Activated T-helper 1 cell treated with anti-CD3 and anti-CD28 coated beads, Interleukin-12 subunit alpha, Interleukin-12 subunit beta, Interleukin-2, Interleukin-4 antibody, amounts not matched to agents 30 ng/mL and 10 ng/mL and 1 ng/mL, durations not matched to agents 14 hours and 24 hours and 36 hours (primary cell): ENCODE measurements at regions not wholly inside any gene's neighbourhood (a gene's known extent, or its start where the extent isn't known, plus 50 kb on each side); places are given as distances from the start of the nearest gene placed in this dataset.

Source experiments
- DNase-seq: peaks from one replicate; pipeline ENCODE4 v3.0.0; 2021; ENCODE audit warnings: low spot score
- H3K27ac Mint-ChIP-seq: one replicate; pipeline ENCODE4 v1.8.0; 2021; ENCODE audit warnings: mild to moderate bottlenecking, mixed read lengths
- H3K27me3 Mint-ChIP-seq: one replicate; pipeline ENCODE4 v1.8.0; 2022; ENCODE audit warnings: mild to moderate bottlenecking, moderate library complexity, mixed read lengths; ENCODE audit not compliant: insufficient read depth
- H3K36me3 Mint-ChIP-seq: one replicate; pipeline ENCODE4 v1.8.0; 2021; ENCODE audit warnings: low read depth, mixed read lengths
- H3K4me1 Mint-ChIP-seq: one replicate; pipeline ENCODE4 v1.8.0; 2021; ENCODE audit warnings: low read depth, mixed read lengths
- H3K4me3 Mint-ChIP-seq: one replicate; pipeline ENCODE4 v1.8.0; 2021; ENCODE audit warnings: mild to moderate bottlenecking, moderate library complexity, mixed read lengths
- H3K9me3 Mint-ChIP-seq: one replicate; pipeline ENCODE4 v1.8.0; 2021; ENCODE audit warnings: mixed read lengths
- intact Hi-C: fragments of 100-400 bp; cut with micrococcal nuclease; formaldehyde crosslinking; loops from one replicate; pipeline ENCODE4 v1.15.1; 2024

DNA sequence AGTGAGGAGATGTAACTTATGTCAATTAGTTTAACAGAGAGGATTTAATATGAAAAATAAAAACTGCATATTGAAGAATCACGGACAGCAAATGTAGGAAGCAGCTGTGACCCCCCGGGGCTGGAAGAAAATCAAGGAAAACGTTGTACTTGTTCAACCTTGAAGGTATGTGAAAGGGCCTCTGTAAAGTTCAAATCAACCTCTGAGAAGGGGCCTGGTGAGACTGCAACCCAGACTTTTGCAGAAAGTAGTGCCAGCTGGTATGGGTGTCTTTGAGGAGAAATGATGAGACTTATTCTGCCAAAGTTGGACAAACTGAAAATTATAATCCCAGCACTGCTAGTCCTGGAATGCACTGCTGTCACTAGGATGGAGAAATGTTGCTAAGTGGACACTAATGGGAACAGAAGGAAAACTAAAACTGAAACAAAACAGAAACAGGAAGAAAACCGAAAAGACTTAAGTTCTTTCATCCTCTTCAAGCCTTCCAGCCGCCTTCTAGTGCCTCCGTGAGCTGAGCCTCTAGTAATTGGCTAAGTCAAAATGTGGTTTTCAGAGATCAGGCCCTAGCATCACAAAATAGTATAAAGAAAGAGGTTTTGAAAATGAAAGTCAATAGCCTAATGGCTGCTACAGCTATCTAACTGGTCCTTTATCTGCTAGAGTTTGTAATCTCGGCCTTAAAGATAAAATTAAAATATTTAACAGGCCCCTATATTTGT is 253.7 kb upstream of the SORCS1 start:
- Mint-ChIP-seq H3K4me1 (no peaks in the 10 kb centered on the region), H3K36me3 (no peaks in the 10 kb centered on the region), H3K27me3 (no peaks in the 10 kb centered on the region), H3K4me3 (no peak overlapping the region), H3K27ac (no peak overlapping the region), H3K9me3 (no peaks in the 10 kb centered on the region)
- DNase-seq = no peak
- intact Hi-C loops = no loop called here

DNA sequence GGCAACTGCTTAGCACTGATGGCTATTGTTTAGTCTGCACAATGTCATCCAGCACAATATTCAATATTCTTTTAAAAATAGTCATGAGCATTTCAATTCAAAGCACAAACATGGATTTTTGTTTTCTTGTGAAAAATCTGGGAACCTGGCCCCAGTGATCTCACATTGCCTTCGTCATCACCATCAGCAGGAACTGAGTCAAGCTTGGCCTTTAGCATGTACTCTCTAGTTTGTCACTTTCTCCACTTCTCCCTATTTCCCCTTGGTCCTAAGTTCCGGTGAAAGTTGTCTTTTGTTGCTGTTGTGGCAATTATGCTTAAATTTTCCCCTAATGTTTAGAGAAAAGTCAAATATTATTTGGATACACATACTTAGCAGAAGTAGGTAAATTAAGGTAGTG is 252.9 kb upstream of the SORCS1 start:
- no peaks in the 10 kb centered on the region for H3K27me3 Mint-ChIP-seq
- no peaks in the 10 kb centered on the region for H3K9me3 Mint-ChIP-seq
- no peak overlapping the region for H3K27ac Mint-ChIP-seq
- intact Hi-C loops = no loop called here
- no peak for DNase-seq
- no peak overlapping the region for H3K4me3 Mint-ChIP-seq
- no peaks in the 10 kb centered on the region for H3K4me1 Mint-ChIP-seq
- H3K36me3 Mint-ChIP-seq = no peaks in the 10 kb centered on the region

DNA sequence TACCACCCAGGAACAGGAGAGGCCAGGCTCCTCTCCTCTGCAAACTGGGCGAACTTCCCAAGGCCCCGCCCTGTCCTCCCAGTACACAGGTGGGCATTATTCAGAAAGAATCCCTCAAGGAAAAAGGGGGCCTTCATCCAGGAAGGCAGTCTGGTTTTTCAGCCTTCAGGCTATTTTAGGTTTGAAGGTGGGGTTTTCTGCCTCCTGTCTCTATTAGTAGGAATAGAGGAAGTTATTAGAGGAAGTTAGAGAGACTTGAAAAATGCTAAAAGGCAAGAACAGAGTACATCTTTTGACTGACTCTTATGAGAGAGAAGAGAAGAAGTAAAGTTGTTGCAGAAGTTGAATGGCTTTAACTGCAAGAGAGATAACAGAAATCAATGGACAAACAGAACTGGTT is 250.9 kb upstream of the SORCS1 start:
- Mint-ChIP-seq H3K27ac (no peak overlapping the region), H3K36me3 (no peaks in the 10 kb centered on the region), H3K4me3 (no peak overlapping the region), H3K27me3 (no peaks in the 10 kb centered on the region), H3K4me1 (no peaks in the 10 kb centered on the region), H3K9me3 (no peaks in the 10 kb centered on the region)
- intact Hi-C loops = no loop called here
- DNase-seq = no peak

DNA sequence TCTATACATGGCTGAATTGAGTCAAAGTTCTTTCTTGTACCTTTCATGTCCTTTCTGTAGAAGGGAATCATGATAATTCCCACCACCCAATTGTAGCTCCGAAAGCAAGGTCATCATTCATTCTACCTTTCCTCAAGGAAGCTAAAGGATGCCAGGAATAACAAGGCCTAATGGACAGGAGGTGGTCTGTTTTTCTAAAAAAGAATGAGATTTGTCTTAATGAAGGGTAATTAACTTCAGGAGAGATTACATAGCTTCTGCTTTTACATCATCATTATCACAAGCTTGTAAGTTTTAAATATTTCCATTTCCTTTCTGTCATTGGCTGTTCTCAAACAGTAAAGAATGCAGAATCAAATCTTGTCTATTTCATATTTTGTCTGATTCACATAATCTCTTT is 249.5 kb upstream of the SORCS1 start:
- no peaks in the 10 kb centered on the region for H3K9me3 Mint-ChIP-seq
- H3K4me1 Mint-ChIP-seq = no peaks in the 10 kb centered on the region
- intact Hi-C loops = no loop called here
- H3K4me3 Mint-ChIP-seq = no peak overlapping the region
- H3K27me3 Mint-ChIP-seq = no peaks in the 10 kb centered on the region
- no peak for DNase-seq
- no peak overlapping the region for H3K27ac Mint-ChIP-seq
- no peaks in the 10 kb centered on the region for H3K36me3 Mint-ChIP-seq

DNA sequence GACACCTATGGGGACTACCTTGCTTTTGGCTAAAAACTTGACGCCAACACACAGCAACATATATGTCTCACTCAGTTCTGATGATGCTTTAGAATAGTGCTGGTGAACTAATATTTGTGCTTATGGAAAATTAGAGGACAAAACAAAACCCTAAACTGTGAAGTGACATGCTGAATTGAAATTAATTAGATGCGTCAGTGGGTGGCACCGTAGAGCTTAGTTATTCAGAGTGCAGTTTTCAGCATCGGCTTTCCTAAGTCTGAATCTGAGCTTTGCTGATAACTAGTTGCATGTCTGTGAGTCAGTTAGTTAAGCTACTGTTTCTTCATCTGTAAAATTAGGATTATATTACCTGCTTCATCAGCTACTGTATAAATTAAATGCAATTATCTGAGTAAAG is 245.0 kb upstream of the SORCS1 start:
- intact Hi-C loops = no loop called here
- no peaks in the 10 kb centered on the region for H3K4me1 Mint-ChIP-seq
- H3K9me3 Mint-ChIP-seq = no peaks in the 10 kb centered on the region
- DNase-seq = no peak
- no peak overlapping the region for H3K4me3 Mint-ChIP-seq
- no peak overlapping the region for H3K27ac Mint-ChIP-seq
- H3K36me3 Mint-ChIP-seq = no peaks in the 10 kb centered on the region
- H3K27me3 Mint-ChIP-seq = no peaks in the 10 kb centered on the region

DNA sequence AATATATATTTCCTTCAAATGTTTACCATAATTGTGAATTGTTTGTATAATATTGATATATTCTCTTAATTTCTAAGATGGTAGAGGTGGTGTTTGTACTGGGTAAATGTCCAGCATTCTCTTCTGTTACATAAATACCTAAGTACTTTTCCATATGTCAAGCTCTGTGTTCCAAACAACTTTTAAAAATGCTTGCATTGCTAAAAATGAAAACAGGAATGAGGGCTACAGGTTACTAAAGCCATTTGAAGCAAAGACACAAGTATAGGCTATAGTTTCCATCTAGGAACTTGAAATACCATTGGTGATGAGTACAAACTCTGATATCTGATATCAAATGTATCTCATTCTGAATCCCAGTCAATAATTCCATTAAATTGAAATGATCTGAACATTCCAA is 233.6 kb upstream of the SORCS1 start:
- Mint-ChIP-seq H3K9me3 (peaks cover 9% of the 10 kb centered on the region), H3K4me3 (no peak overlapping the region), H3K4me1 (no peaks in the 10 kb centered on the region), H3K27me3 (no peaks in the 10 kb centered on the region), H3K36me3 (no peaks in the 10 kb centered on the region), H3K27ac (no peak overlapping the region)
- DNase-seq = no peak
- intact Hi-C loops = no loop called here

DNA sequence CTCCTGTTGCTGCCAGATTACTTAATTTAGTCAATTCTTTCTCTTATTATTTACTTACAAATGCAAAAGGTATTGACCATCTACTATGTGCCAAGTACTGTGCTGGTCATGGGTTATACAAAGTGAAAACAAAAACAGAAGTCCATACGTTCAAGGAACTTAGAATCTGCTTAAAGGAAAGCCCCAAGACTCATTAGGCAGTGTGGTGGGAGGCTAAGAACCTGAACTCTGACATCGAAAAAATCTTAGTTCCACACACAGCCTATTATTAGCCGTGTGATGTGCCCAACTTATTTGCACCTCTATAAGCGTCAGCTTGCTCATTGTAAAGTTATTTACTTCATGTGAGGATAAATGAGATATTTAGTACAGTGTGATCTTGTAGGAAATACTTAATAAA is 227.4 kb upstream of the SORCS1 start:
- intact Hi-C loops = no loop called here
- no peak for DNase-seq

DNA sequence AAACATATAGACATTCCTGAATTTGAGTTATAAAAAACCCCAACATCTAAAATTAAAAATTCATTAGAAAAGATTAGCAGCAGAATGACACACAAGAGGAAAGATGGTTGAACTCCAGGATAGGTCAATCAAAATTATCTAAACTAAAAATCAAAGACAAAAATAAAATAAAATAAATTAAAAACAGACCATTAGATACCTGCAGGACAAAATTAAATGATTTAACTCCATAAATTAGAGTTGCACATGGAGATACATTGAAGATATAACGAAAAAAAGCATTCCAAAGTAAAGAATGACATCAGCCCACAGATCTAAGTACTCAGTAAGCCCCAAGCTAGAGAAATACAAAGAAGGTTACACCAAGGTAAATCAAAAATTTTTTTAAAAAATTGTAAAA is 226.1 kb upstream of the SORCS1 start:
- Mint-ChIP-seq H3K4me1 (no peaks in the 10 kb centered on the region), H3K4me3 (no peak overlapping the region), H3K27ac (no peak overlapping the region), H3K9me3 (peaks cover 3% of the 10 kb centered on the region), H3K36me3 (no peaks in the 10 kb centered on the region), H3K27me3 (no peaks in the 10 kb centered on the region)
- DNase-seq = no peak
- intact Hi-C loops = no loop called here

More for the DNA sequence above, 227.4 kb upstream of the SORCS1 start:
- H3K27me3 Mint-ChIP-seq = no peaks in the 10 kb centered on the region
- H3K27ac Mint-ChIP-seq = no peak overlapping the region
- no peaks in the 10 kb centered on the region for H3K36me3 Mint-ChIP-seq
- no peaks in the 10 kb centered on the region for H3K4me1 Mint-ChIP-seq
- H3K4me3 Mint-ChIP-seq = no peak overlapping the region
- H3K9me3 Mint-ChIP-seq = peaks cover 11% of the 10 kb centered on the region

DNA sequence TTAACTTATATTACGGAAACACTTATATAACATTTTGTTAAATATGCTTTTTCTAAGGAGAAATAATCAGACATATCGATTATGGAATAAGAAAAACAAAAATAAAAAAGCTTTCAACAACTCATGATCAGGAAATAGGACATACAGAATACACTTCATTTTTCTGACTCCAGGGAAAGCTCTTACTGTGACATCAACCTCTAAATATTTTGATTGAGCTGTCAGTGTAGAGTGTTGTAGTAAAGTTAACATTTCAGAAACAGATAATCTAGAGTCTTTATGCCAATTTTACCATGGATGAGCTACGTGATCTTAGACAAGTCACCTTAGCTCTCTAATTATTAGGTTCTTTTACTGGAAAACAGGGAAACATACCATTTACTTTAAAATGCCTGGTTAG is 218.9 kb upstream of the SORCS1 start:
- DNase-seq = no peak
- Mint-ChIP-seq H3K4me3 (no peak overlapping the region), H3K27me3 (no peaks in the 10 kb centered on the region), H3K4me1 (no peaks in the 10 kb centered on the region), H3K36me3 (no peaks in the 10 kb centered on the region), H3K9me3 (peaks cover under 1% of the 10 kb centered on the region), H3K27ac (no peak overlapping the region)
- intact Hi-C loops = no loop called here

DNA sequence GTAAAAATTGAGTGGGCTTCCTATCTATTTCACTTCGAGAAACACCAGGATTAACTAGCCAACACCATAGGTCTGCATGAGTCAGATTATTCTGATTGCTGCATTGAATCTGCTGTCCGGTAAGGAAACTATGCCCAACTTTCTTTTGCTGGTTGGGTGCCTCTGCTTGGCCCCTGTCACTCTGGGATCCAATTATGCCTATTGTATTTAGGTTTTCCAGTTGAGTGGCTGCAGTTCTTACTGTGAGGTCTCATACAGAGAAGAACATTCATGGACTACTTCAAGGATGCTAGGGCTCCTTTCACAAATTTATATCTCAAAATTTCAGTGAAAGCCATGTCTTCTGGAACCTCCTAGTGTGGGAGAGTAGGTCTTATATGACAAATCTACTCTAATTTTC is 215.1 kb upstream of the SORCS1 start:
- no peaks in the 10 kb centered on the region for H3K9me3 Mint-ChIP-seq
- H3K36me3 Mint-ChIP-seq = no peaks in the 10 kb centered on the region
- H3K27me3 Mint-ChIP-seq = no peaks in the 10 kb centered on the region
- H3K4me1 Mint-ChIP-seq = no peaks in the 10 kb centered on the region
- intact Hi-C loops = no loop called here
- H3K27ac Mint-ChIP-seq = no peak overlapping the region
- no peak overlapping the region for H3K4me3 Mint-ChIP-seq
- no peak for DNase-seq

DNA sequence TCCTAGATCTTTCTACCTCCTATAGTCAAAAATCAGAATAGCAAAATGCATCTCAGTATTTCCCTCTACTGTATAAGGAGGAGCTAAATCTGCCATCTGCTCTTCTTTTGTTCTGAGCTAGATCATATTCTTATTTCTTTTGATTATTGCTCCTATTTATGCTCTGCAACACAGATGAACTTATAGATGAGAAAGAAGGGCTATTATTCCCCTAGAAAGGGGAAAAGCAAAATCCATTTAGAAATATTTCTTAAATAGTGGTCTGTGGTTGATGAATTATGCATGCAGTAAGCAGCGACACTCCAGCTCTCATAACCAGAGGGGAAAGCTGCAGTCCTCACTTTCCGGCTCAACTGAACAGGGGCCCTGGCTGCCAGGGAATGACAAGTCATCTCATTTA is 207.3 kb upstream of the SORCS1 start:
- no peaks in the 10 kb centered on the region for H3K36me3 Mint-ChIP-seq
- H3K27ac Mint-ChIP-seq = no peak overlapping the region
- H3K4me3 Mint-ChIP-seq = no peak overlapping the region
- no peak for DNase-seq
- no peaks in the 10 kb centered on the region for H3K4me1 Mint-ChIP-seq
- H3K9me3 Mint-ChIP-seq = no peaks in the 10 kb centered on the region
- intact Hi-C loops = no loop called here
- no peaks in the 10 kb centered on the region for H3K27me3 Mint-ChIP-seq

DNA sequence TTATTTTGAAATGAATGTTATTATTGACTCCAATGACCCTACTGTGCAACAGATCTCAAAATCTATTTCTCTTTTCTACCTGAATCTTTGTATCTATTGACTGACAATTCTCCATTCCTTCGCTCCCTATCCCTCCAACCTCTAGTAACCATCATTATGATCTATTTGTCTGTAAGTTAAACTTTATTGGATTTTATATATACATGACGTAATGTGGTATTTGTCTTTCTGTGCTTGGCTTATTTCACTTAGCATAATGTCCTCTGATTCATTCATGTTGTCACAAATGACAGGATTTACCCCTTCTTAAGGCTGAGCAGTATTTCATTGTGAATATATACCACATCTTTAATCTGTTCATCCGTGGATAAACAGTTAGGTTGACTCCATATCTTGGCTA is 200.4 kb upstream of the SORCS1 start:
- Mint-ChIP-seq H3K9me3 (no peaks in the 10 kb centered on the region), H3K4me3 (no peak overlapping the region), H3K36me3 (no peaks in the 10 kb centered on the region), H3K4me1 (no peaks in the 10 kb centered on the region), H3K27ac (no peak overlapping the region), H3K27me3 (no peaks in the 10 kb centered on the region)
- DNase-seq = no peak
- intact Hi-C loops = no loop called here

DNA sequence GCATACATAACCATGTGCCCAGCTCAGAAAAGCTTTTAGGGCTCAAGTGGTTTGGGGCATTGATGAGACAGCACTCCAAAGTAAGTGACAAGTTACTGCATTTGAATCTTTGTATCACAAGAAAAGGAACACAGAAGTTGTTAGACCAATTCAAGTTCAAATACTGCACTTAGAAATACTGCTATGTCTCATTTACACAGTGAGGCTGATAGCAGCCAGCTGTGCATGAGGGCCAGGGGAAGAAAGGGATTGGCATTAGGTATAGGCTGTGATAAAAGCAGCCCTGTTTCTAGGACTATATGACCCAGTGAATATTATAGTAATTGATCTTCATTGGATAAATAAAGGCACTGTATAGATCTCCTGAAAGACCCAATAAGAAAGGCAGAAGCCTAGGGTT is 197.8 kb upstream of the SORCS1 start:
- Mint-ChIP-seq H3K9me3 (peaks cover 4% of the 10 kb centered on the region), H3K27me3 (no peaks in the 10 kb centered on the region), H3K36me3 (no peaks in the 10 kb centered on the region), H3K27ac (no peak overlapping the region), H3K4me1 (no peaks in the 10 kb centered on the region), H3K4me3 (no peak overlapping the region)
- no peak for DNase-seq
- intact Hi-C loops = no loop called here

DNA sequence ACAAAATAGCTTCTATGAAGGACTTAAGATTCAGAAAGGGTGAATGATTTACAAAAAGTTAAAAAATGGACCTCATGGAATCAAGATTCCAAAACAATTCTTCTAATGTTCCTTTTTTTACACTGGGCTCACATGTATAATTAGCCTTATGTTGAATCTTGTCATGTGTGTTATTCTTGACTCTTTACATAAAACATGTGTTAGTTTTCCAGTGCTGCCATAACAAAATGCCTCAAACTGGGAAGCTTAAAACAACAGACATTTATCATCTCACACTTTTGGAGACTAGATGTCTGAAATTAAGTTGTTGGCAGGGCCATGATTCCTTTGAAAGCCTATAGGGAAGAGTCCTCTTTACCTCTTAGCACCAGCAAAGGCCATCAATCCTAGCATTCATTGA is 192.5 kb upstream of the SORCS1 start:
- H3K27ac Mint-ChIP-seq = no peak overlapping the region
- no peaks in the 10 kb centered on the region for H3K4me1 Mint-ChIP-seq
- H3K27me3 Mint-ChIP-seq = no peaks in the 10 kb centered on the region
- H3K36me3 Mint-ChIP-seq = no peaks in the 10 kb centered on the region
- intact Hi-C loops = no loop called here
- DNase-seq = no peak
- H3K9me3 Mint-ChIP-seq = peaks cover 15% of the 10 kb centered on the region
- H3K4me3 Mint-ChIP-seq = no peak overlapping the region
